ENCODE measurements at regions not wholly inside any gene's neighbourhood (a gene's known extent, or its start where the extent isn't known, plus 50 kb on each side); places are given as distances from the start of the nearest gene placed in this dataset.

GRCh38 chr5:22965960-22966359 is 112.8 kb upstream of the CDH12 start:
- no peak overlapping the region for H3K27ac ChIP-seq
- H3K4me3 ChIP-seq = no peak overlapping the region
- TF ChIP-seq EZH2 (IDR thresholded peaks at IDR 0.05; ENCODE audit: insufficient read depth, poor library complexity, severe bottlenecking) = no peak
- WGBS, 2 experiments (ENCODE audit: low coverage in 1 of 2, low lambda C conversion rate in 2 of 2, missing lambda C conversion rate in 2 of 2) = 3% methylated on average over 1 of the region's 1 CpG
- in situ Hi-C loops (cut with MboI) = no loop called here
- H3K79me2 ChIP-seq (ENCODE audit: insufficient read depth) = no peaks in the 10 kb centered on the region
- no peak for DNase-seq
- H3K4me1 ChIP-seq (ENCODE audit: insufficient read depth) = no peaks in the 10 kb centered on the region
- no peaks in the 10 kb centered on the region for H3K9me3 ChIP-seq (ENCODE audit: low read depth)
- no peaks in the 10 kb centered on the region for H3K9me2 ChIP-seq (ENCODE audit: insufficient read depth)
- H2AFZ ChIP-seq = no peak overlapping the region
- no peaks in the 10 kb centered on the region for H4K20me1 ChIP-seq (ENCODE audit: insufficient read depth)
- H3K27me3 ChIP-seq (replicated peaks; ENCODE audit: insufficient read depth) = no peaks in the 10 kb centered on the region
- no peaks in the 10 kb centered on the region for H3F3A ChIP-seq (ENCODE audit: insufficient read depth)
- no peak overlapping the region for H3K4me2 ChIP-seq (ENCODE audit: unreplicated experiment)
- no peak overlapping the region for H3K9ac ChIP-seq
- H3K36me3 ChIP-seq (ENCODE audit: low read depth) = no peaks in the 10 kb centered on the region

GRCh38 chr5:22964632-22965031 is 111.5 kb upstream of the CDH12 start:
- no peaks in the 10 kb centered on the region for H3K36me3 ChIP-seq (ENCODE audit: low read depth)
- WGBS, 2 experiments (ENCODE audit: low coverage in 1 of 2, low lambda C conversion rate in 2 of 2, missing lambda C conversion rate in 2 of 2) = 58 to 76% methylated on average over 1 of the region's 1 CpG
- no peak overlapping the region for H3K4me3 ChIP-seq
- H2AFZ ChIP-seq = no peak overlapping the region
- TF ChIP-seq EZH2 (IDR thresholded peaks at IDR 0.05; ENCODE audit: insufficient read depth, poor library complexity, severe bottlenecking) (no peak), EZH2phosphoT487 (IDR thresholded peaks at IDR 0.05; ENCODE audit: insufficient read depth, low read depth) (no peak)
- H3K27ac ChIP-seq = no peak overlapping the region
- H3K4me1 ChIP-seq (ENCODE audit: insufficient read depth) = no peaks in the 10 kb centered on the region
- no peak for DNase-seq
- no peaks in the 10 kb centered on the region for H3K79me2 ChIP-seq (ENCODE audit: insufficient read depth)
- H3K4me2 ChIP-seq (ENCODE audit: unreplicated experiment) = no peak overlapping the region
- no peaks in the 10 kb centered on the region for H4K20me1 ChIP-seq (ENCODE audit: insufficient read depth)
- no peak overlapping the region for H3K9ac ChIP-seq
- no peaks in the 10 kb centered on the region for H3F3A ChIP-seq (ENCODE audit: insufficient read depth)
- H3K9me3 ChIP-seq (ENCODE audit: low read depth) = no peaks in the 10 kb centered on the region
- H3K9me2 ChIP-seq (ENCODE audit: insufficient read depth) = no peaks in the 10 kb centered on the region
- in situ Hi-C loops (cut with MboI) = no loop called here
- no peaks in the 10 kb centered on the region for H3K27me3 ChIP-seq (replicated peaks; ENCODE audit: insufficient read depth)

- in situ Hi-C loops (cut with MboI) = no loop called here
- Histone ChIP-seq H3K27ac (no peak overlapping the region), H3K4me1 (ENCODE audit: insufficient read depth) (no peaks in the 10 kb centered on the region), H3K9me2 (ENCODE audit: insufficient read depth) (no peaks in the 10 kb centered on the region), H3K9ac (no peak overlapping the region), H2AFZ (no peak overlapping the region), H3K9me3 (ENCODE audit: low read depth) (no peaks in the 10 kb centered on the region), H3K27me3 (replicated peaks; ENCODE audit: insufficient read depth) (no peaks in the 10 kb centered on the region), H3K36me3 (ENCODE audit: low read depth) (no peaks in the 10 kb centered on the region), H3K4me3 (no peak overlapping the region), H4K20me1 (ENCODE audit: insufficient read depth) (no peaks in the 10 kb centered on the region), H3K4me2 (ENCODE audit: unreplicated experiment) (no peak overlapping the region), H3F3A (ENCODE audit: insufficient read depth) (no peaks in the 10 kb centered on the region), H3K79me2 (ENCODE audit: insufficient read depth) (no peaks in the 10 kb centered on the region)
- TF ChIP-seq EZH2phosphoT487 (IDR thresholded peaks at IDR 0.05; ENCODE audit: insufficient read depth, low read depth) (no peak), EZH2 (IDR thresholded peaks at IDR 0.05; ENCODE audit: insufficient read depth, poor library complexity, severe bottlenecking) (no peak)
- 22 to 35% methylated on average over 3 of the region's 3 CpGs for WGBS, 2 experiments (ENCODE audit: low coverage in 1 of 2, low lambda C conversion rate in 2 of 2, missing lambda C conversion rate in 2 of 2)
- DNase-seq = no peak
Measured at GRCh38 chr5:22958462-22959262, 105.5 kb upstream of the CDH12 start.

GRCh38 chr5:22947921-22948320 is 94.8 kb upstream of the CDH12 start:
- in situ Hi-C loops (cut with MboI) = no loop called here
- Histone ChIP-seq H3K27me3 (replicated peaks; ENCODE audit: insufficient read depth) (no peaks in the 10 kb centered on the region), H3K9me3 (ENCODE audit: low read depth) (no peaks in the 10 kb centered on the region), H3K9me2 (ENCODE audit: insufficient read depth) (no peaks in the 10 kb centered on the region), H3F3A (ENCODE audit: insufficient read depth) (no peaks in the 10 kb centered on the region), H3K4me1 (ENCODE audit: insufficient read depth) (no peaks in the 10 kb centered on the region), H3K9ac (no peak overlapping the region), H3K79me2 (ENCODE audit: insufficient read depth) (no peaks in the 10 kb centered on the region), H3K4me2 (ENCODE audit: unreplicated experiment) (no peak overlapping the region), H3K27ac (no peak overlapping the region), H4K20me1 (ENCODE audit: insufficient read depth) (no peaks in the 10 kb centered on the region), H3K4me3 (no peak overlapping the region), H3K36me3 (ENCODE audit: low read depth) (no peaks in the 10 kb centered on the region), H2AFZ (no peak overlapping the region)
- TF ChIP-seq EZH2phosphoT487 (IDR thresholded peaks at IDR 0.05; ENCODE audit: insufficient read depth, low read depth) (no peak), EZH2 (IDR thresholded peaks at IDR 0.05; ENCODE audit: insufficient read depth, poor library complexity, severe bottlenecking) (no peak)
- WGBS, 2 experiments (ENCODE audit: low coverage in 1 of 2, low lambda C conversion rate in 2 of 2, missing lambda C conversion rate in 2 of 2) = 14 to 17% methylated on average over 1 of the region's 1 CpG
- no peak for DNase-seq
